NT2/D1 (cell line): ENCODE measurements at regions not wholly inside any gene's neighbourhood (a gene's known extent, or its start where the extent isn't known, plus 50 kb on each side); places are given as distances from the start of the nearest gene placed in this dataset.

ENCODE experiments used
- YY1 ChIP-seq: IDR thresholded peaks from 2 replicates; pipeline ENCODE4 v1.6.1; 2011; ENCODE audit not compliant: insufficient read length, insufficient read depth
- ZNF274 ChIP-seq: IDR thresholded peaks from 2 replicates; pipeline ENCODE4 v1.6.1; 2011; ENCODE audit warnings: mild to moderate bottlenecking, low read depth, low read length

DNA sequence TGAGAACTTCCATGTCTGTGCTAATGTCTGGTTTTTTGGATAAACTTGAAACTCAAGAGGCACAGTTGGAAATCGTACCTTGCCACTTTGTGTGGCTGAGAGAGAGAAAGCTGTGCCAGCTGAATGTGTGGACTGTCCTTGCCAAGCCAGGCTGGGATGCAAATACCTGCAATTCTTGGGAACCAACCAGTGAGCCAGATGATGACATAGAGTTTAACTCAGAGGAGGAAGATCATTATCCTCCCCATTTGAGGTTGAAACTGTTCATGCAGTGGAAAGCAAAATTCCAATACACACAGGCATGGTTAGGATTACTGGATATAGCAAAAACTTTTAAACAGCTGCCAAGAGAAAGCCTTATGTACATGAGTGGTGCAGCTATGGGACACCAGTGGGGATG is 451.4 kb upstream of the NPAP1 start:
- no peak for TF ChIP-seq YY1
- no peak for TF ChIP-seq ZNF274
